Small intestine (tissue), 7 donors: ENCODE measurements at regions not wholly inside any gene's neighbourhood (a gene's known extent, or its start where the extent isn't known, plus 50 kb on each side); places are given as distances from the start of the nearest gene placed in this dataset.
A peak's percentile ranks its signal among the peaks of the same experiment; 100 is the strongest.
"Not testable (repeated sequence)": the region's sequence is repeated elsewhere in the genome, so short reads cannot be mapped to it uniquely, and the experiment has no call there.

ENCODE experiments used
- DNase-seq, 2 donors: peaks; one replicate each; pipeline versions ENCODE4 v3.0.0 to v3.0.0-alpha.2; 2013
- FAIRE-seq: peaks from 2 replicates; lab custom pipeline; 2012; peaks lifted over from hg19 to GRCh38; lab: Jason Lieb, UNC
- H3K27ac ChIP-seq, 3 donors: one replicate each; pipeline ENCODE4 v1.5.1; 2013; ENCODE audit warnings: low read length in 2 of 3, mild to moderate bottlenecking in 2 of 3, control low read depth in 1 of 3, inconsistent platforms in 1 of 3, low read depth in 1 of 3, moderate library complexity in 1 of 3
- H3K27me3 ChIP-seq, 3 donors: one replicate each; pipeline ENCODE4 v1.6.1; 2013; ENCODE audit warnings: low read length in 3 of 3, inconsistent platforms in 1 of 3; ENCODE audit not compliant: control insufficient read depth in 3 of 3, insufficient read depth in 3 of 3
- H3K36me3 ChIP-seq, 3 donors: one replicate each; pipeline ENCODE4 v1.6.1; 2013; ENCODE audit warnings: low read length in 3 of 3, inconsistent platforms in 1 of 3, low read depth in 1 of 3, mild to moderate bottlenecking in 1 of 3, moderate library complexity in 1 of 3; ENCODE audit not compliant: control insufficient read depth in 3 of 3, insufficient read depth in 2 of 3
- H3K4me1 ChIP-seq, 3 donors: one replicate each; pipeline ENCODE4 v1.6.1; 2013; ENCODE audit warnings: low read length in 2 of 3, inconsistent platforms in 1 of 3, low read depth in 1 of 3, mild to moderate bottlenecking in 1 of 3, moderate library complexity in 1 of 3; ENCODE audit not compliant: control insufficient read depth in 3 of 3, insufficient read depth in 2 of 3
- H3K4me3 ChIP-seq, 3 donors: one replicate each; pipeline ENCODE4 v1.5.1; 2013; ENCODE audit warnings: low read length in 3 of 3, control low read depth in 1 of 3, inconsistent platforms in 1 of 3, low read depth in 1 of 3, mild to moderate bottlenecking in 1 of 3, moderate library complexity in 1 of 3
- H3K9me3 ChIP-seq, 2 donors: one replicate each; pipeline ENCODE4 v1.6.1; 2013; ENCODE audit warnings: low read depth in 1 of 2, low read length in 1 of 2; ENCODE audit not compliant: control insufficient read depth in 2 of 2, insufficient read depth in 1 of 2
- WGBS, 3 donors: extraction: QIAGEN DNeasy Blood & Tissue Kit; methylation state at CpG; one replicate each; pipeline ENCODE4 v1.1.7; 2013; 5-methylcytosine and 5-hydroxymethylcytosine counted together
- donor health status: healthy with polysubstance abuse.
- donor health status: control.
- donor health status: control.
- donor health status: Bipolar disorder and iron deficiency.
- donor health status: healthy.

- H3K4me3 ChIP-seq, H3K4me1 ChIP-seq, H3K9me3 ChIP-seq, H3K27ac ChIP-seq, H3K36me3 ChIP-seq, H3K27me3 ChIP-seq, DNase-seq, FAIRE-seq: not testable (repeated sequence)
- WGBS, 3 donors: 72 to 75% (median 74%) methylated on average over 5 of the region's 5 CpGs
These were observed 57.0 kb upstream of the NEUROD1 start for GRCh38 chr2:181737302-181737701.

DNA sequence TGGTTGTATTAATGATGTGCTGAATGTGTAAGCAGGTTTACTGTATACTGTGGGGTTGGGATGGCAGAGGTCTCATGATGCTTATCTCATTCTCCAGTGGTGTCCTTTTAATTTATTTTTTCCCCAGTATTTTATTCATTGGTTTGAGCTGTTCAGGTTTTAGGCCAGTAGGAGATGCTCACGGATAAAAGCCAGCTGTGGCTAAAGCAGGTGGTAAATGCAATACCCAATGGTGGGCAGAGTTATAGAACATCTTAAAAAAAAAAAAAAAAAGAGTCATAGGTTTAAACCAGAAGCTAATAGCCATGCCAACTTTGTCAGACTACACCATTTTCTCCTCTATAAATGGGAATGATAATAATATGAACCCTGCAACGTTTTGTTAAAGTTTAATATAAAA lies 57.8 kb upstream of the NEUROD1 start:
- no peak for DNase-seq
- no peak for FAIRE-seq
- H3K27ac ChIP-seq: no peak overlapping the region
- H3K4me1 ChIP-seq: peaks cover 0 to 1% (median 0%) of the 10 kb centered on the region in 3 donors
- no peaks in the 10 kb centered on the region for H3K27me3 ChIP-seq
- 30 to 37% (median 34%) methylated on average over 2 of the region's 2 CpGs for WGBS, 3 donors
- H3K4me3 ChIP-seq: no peak overlapping the region
- no peaks in the 10 kb centered on the region for H3K36me3 ChIP-seq
- no peaks in the 10 kb centered on the region for H3K9me3 ChIP-seq

DNA sequence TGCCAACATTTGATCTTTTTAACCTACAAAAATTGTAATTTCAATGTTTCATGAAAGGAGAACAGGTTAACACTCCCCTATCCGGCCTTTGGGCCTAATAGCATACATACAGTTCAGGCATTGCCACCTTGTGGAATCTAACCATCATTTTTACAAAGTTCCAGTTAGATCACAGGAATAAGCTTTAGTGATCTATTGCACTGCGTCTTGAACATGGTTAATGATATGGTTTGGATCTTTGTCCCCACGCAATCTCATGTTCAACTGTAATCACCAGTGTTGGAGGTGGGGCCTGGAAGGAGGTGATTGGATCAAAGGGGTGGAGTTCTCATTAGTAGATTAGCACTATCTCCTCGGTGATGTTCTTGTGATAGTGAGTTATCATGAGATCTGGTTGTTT lies 58.2 kb upstream of the NEUROD1 start:
- H3K4me3 ChIP-seq: no peak overlapping the region
- no peak overlapping the region for H3K27ac ChIP-seq
- H3K36me3 ChIP-seq: no peaks in the 10 kb centered on the region
- DNase-seq (peak; percentile 47 to 78), FAIRE-seq (no peak)
- H3K9me3 ChIP-seq: no peaks in the 10 kb centered on the region
- peaks cover 0 to 1% (median 0%) of the 10 kb centered on the region in 3 donors for H3K4me1 ChIP-seq
- no peaks in the 10 kb centered on the region for H3K27me3 ChIP-seq
- 19 to 70% (median 41%) methylated on average over 4 of the region's 4 CpGs for WGBS, 3 donors

- peaks cover 0 to 3% (median 1%) of the 10 kb centered on the region in 3 donors for H3K4me1 ChIP-seq
- H3K4me3 ChIP-seq: no peak overlapping the region
- H3K36me3 ChIP-seq: no peaks in the 10 kb centered on the region
- no peak overlapping the region for H3K27ac ChIP-seq
- no peaks in the 10 kb centered on the region for H3K27me3 ChIP-seq
- 57 to 68% (median 66%) methylated on average over 1 of the region's 1 CpG for WGBS, 3 donors
- H3K9me3 ChIP-seq: no peaks in the 10 kb centered on the region
- no peak for FAIRE-seq
- DNase-seq: no peak
These were observed 61.4 kb upstream of the NEUROD1 start for GRCh38 chr2:181741756-181742155.

DNA sequence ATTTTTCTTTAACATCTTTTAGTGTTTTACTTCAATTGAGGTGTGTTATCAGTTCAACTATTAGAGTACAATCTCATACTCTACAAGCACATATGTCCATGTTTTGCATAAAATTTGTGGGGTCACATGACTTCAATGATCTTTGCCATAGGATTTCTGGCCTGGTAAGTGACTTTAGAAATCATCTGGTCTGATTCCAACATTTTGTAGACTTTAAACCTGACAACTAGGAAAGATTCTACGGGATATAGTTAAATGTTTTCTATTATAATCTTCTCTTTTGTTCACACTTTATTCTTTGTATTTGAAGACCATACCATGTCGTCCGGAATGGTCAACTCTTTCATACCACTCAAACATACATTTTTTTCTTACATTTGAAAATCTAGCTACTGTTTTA lies 62.0 kb upstream of the NEUROD1 start:
- Histone ChIP-seq H3K27me3 (no peaks in the 10 kb centered on the region), H3K4me1 (peaks cover 0 to 3% (median 1%) of the 10 kb centered on the region in 3 donors), H3K9me3 (no peaks in the 10 kb centered on the region), H3K36me3 (no peaks in the 10 kb centered on the region), H3K27ac (no peak overlapping the region), H3K4me3 (no peak overlapping the region)
- DNase-seq (no peak), FAIRE-seq (no peak)
- WGBS, 3 donors: 23 to 36% (median 25%) methylated on average over 3 of the region's 3 CpGs

DNA sequence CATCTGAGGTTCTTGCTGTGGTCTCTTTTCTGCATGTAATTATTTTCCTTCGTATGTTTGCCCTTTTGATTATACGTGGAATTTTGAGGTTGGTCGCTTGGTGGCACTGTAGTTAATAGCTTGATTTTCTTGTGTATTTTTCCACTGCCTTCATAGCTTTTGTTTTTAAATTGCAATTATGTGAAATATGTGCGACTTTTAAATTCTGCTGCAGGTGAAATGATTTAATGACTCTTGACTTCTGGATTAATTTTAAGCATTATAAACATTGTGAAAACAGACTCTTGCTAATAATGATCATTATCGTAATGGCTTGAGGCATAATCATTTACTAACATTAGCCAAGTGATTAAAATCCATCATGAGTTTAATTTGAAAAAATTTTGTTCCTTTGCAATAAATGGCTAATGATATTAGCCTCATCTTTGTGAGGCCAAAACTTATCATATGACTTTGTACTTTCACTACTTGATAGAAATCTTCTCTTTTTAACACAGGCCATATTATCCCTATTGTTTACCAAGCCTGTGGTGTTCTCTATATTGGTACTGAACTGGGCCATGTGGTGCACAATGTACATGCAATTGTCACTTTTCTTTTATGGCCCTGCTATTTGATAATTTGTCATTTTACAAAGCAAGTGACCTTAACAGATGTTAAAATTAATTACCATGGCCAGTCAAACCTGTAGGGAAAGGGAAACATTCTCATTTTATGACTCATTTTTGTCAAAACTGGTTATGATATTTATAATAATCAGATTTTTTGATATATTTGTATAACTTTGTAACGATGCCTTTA lies 62.8 kb upstream of the NEUROD1 start:
- no peak overlapping the region for H3K27ac ChIP-seq
- FAIRE-seq: peak; percentile 77

GRCh38 chr2:181743723-181744031 lies 63.4 kb upstream of the NEUROD1 start:
- 40 to 67% (median 49%) methylated on average over 2 of the region's 2 CpGs for WGBS, 3 donors
- DNase-seq: no peak
- Histone ChIP-seq H3K9me3 (peaks cover 0 to 3% of the 10 kb centered on the region in 2 donors), H3K4me1 (peaks cover 0 to 3% (median 0%) of the 10 kb centered on the region in 3 donors), H3K27ac (no peak overlapping the region), H3K36me3 (no peaks in the 10 kb centered on the region), H3K4me3 (no peak overlapping the region), H3K27me3 (no peaks in the 10 kb centered on the region)
- no peak for FAIRE-seq

More for the DNA sequence above, 62.8 kb upstream of the NEUROD1 start:
- no peak overlapping the region for H3K4me3 ChIP-seq
- peaks cover 0 to 3% of the 10 kb centered on the region in 2 donors for H3K9me3 ChIP-seq
- 7 to 18% (median 10%) methylated on average over 6 of the region's 6 CpGs for WGBS, 3 donors
- H3K27me3 ChIP-seq: no peaks in the 10 kb centered on the region
- no peaks in the 10 kb centered on the region for H3K36me3 ChIP-seq
- H3K4me1 ChIP-seq: peaks cover 0 to 3% (median under 1%) of the 10 kb centered on the region in 3 donors
- peak; percentile 65 to 74 for DNase-seq

DNA sequence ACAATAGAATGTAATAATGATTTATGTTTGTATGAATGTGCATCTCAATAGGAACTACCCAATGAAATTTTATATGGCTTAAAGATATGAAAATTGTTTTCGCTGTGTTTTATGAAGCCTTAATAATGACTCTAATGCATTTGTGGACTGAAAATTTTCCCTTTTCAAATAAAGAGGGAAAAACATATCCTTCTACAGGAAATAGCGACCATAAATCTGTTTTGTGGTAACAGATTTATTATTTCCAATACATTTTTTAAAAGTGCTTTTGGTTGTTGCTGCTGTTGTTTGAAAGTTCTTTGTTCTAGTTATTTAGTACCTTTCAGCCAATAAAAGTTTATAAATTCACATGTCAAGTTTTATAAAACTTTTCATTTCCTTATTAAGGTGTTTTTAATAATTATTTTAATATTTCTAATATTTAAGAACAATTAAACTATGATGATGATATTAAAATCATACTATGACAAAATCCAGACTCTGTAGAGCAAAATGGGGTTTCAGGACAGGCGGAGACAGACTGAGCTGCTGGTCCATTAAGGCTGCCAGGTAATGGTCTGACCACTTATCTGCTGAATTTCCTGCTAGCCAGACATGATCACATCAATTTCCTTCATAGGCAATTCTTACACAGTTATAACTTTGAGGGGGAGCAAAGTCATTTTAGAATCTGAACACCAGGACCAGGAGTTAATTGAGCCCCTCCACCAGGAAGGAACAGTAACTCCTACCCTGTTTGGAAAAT lies 65.7 kb upstream of the NEUROD1 start:
- no peak for FAIRE-seq
- 91 to 99% (median 95%) methylated on average over 3 of the region's 3 CpGs for WGBS, 3 donors
- DNase-seq: no peak
- no peak overlapping the region for H3K27ac ChIP-seq
- peaks cover 0 to 3% (median 0%) of the 10 kb centered on the region in 3 donors for H3K4me1 ChIP-seq
- H3K27me3 ChIP-seq: no peaks in the 10 kb centered on the region
- H3K36me3 ChIP-seq: no peaks in the 10 kb centered on the region
- no peak overlapping the region for H3K4me3 ChIP-seq
- H3K9me3 ChIP-seq: peaks cover 0 to 3% of the 10 kb centered on the region in 2 donors
